ENCODE measurements at regions not wholly inside any gene's neighbourhood (a gene's known extent, or its start where the extent isn't known, plus 50 kb on each side); places are given as distances from the start of the nearest gene placed in this dataset.

- Mint-ChIP-seq H3K27me3 (ENCODE audit: low read depth) (no peaks in the 10 kb centered on the region), H3K36me3 (ENCODE audit: low read depth) (no peaks in the 10 kb centered on the region), H3K27ac (no peak overlapping the region), H3K9me3 (no peaks in the 10 kb centered on the region), H3K4me3 (no peak overlapping the region), H3K4me1 (ENCODE audit: low read depth) (no peaks in the 10 kb centered on the region)
Observed at GRCh38 chr4:165709973-165710526, 163.0 kb upstream of the TLL1 start.

- Mint-ChIP-seq H3K36me3 (ENCODE audit: low read depth) (no peaks in the 10 kb centered on the region), H3K27me3 (ENCODE audit: low read depth) (no peaks in the 10 kb centered on the region), H3K9me3 (no peaks in the 10 kb centered on the region), H3K4me3 (no peak overlapping the region), H3K4me1 (ENCODE audit: low read depth) (no peaks in the 10 kb centered on the region), H3K27ac (no peak overlapping the region)
Observed at GRCh38 chr4:165711436-165711835, 161.6 kb upstream of the TLL1 start.

GRCh38 chr4:165711912-165712311, 161.1 kb upstream of the TLL1 start:
- H3K9me3 Mint-ChIP-seq: no peaks in the 10 kb centered on the region
- no peak overlapping the region for H3K27ac Mint-ChIP-seq
- H3K4me3 Mint-ChIP-seq: no peak overlapping the region
- H3K4me1 Mint-ChIP-seq (ENCODE audit: low read depth): no peaks in the 10 kb centered on the region
- no peaks in the 10 kb centered on the region for H3K36me3 Mint-ChIP-seq (ENCODE audit: low read depth)
- H3K27me3 Mint-ChIP-seq (ENCODE audit: low read depth): no peaks in the 10 kb centered on the region

GRCh38 chr4:165714650-165715049, 158.4 kb upstream of the TLL1 start:
- no peaks in the 10 kb centered on the region for H3K9me3 Mint-ChIP-seq
- H3K36me3 Mint-ChIP-seq (ENCODE audit: low read depth): no peaks in the 10 kb centered on the region
- no peak overlapping the region for H3K4me3 Mint-ChIP-seq
- no peaks in the 10 kb centered on the region for H3K4me1 Mint-ChIP-seq (ENCODE audit: low read depth)
- no peaks in the 10 kb centered on the region for H3K27me3 Mint-ChIP-seq (ENCODE audit: low read depth)
- H3K27ac Mint-ChIP-seq: no peak overlapping the region

GRCh38 chr4:165715211-165715610, 157.8 kb upstream of the TLL1 start:
- Mint-ChIP-seq H3K9me3 (no peaks in the 10 kb centered on the region), H3K27me3 (ENCODE audit: low read depth) (no peaks in the 10 kb centered on the region), H3K36me3 (ENCODE audit: low read depth) (no peaks in the 10 kb centered on the region), H3K4me1 (ENCODE audit: low read depth) (no peaks in the 10 kb centered on the region), H3K4me3 (no peak overlapping the region), H3K27ac (no peak overlapping the region)

- no peak overlapping the region for H3K27ac Mint-ChIP-seq
- no peaks in the 10 kb centered on the region for H3K4me1 Mint-ChIP-seq (ENCODE audit: low read depth)
- no peak overlapping the region for H3K4me3 Mint-ChIP-seq
- H3K9me3 Mint-ChIP-seq: no peaks in the 10 kb centered on the region
- H3K36me3 Mint-ChIP-seq (ENCODE audit: low read depth): no peaks in the 10 kb centered on the region
- no peaks in the 10 kb centered on the region for H3K27me3 Mint-ChIP-seq (ENCODE audit: low read depth)
Observed at GRCh38 chr4:165715989-165716388, 157.0 kb upstream of the TLL1 start.

- no peaks in the 10 kb centered on the region for H3K27me3 Mint-ChIP-seq (ENCODE audit: low read depth)
- H3K27ac Mint-ChIP-seq: no peak overlapping the region
- no peaks in the 10 kb centered on the region for H3K36me3 Mint-ChIP-seq (ENCODE audit: low read depth)
- no peak overlapping the region for H3K4me3 Mint-ChIP-seq
- H3K4me1 Mint-ChIP-seq (ENCODE audit: low read depth): no peaks in the 10 kb centered on the region
- H3K9me3 Mint-ChIP-seq: no peaks in the 10 kb centered on the region
Observed at GRCh38 chr4:165716472-165716871, 156.6 kb upstream of the TLL1 start.

GRCh38 chr4:165718660-165719059, 154.4 kb upstream of the TLL1 start:
- H3K9me3 Mint-ChIP-seq: no peaks in the 10 kb centered on the region
- no peaks in the 10 kb centered on the region for H3K36me3 Mint-ChIP-seq (ENCODE audit: low read depth)
- no peaks in the 10 kb centered on the region for H3K27me3 Mint-ChIP-seq (ENCODE audit: low read depth)
- no peak overlapping the region for H3K4me3 Mint-ChIP-seq
- no peak overlapping the region for H3K27ac Mint-ChIP-seq
- H3K4me1 Mint-ChIP-seq (ENCODE audit: low read depth): no peaks in the 10 kb centered on the region

- H3K27me3 Mint-ChIP-seq (ENCODE audit: low read depth): no peaks in the 10 kb centered on the region
- H3K27ac Mint-ChIP-seq: no peak overlapping the region
- H3K36me3 Mint-ChIP-seq (ENCODE audit: low read depth): no peaks in the 10 kb centered on the region
- no peaks in the 10 kb centered on the region for H3K9me3 Mint-ChIP-seq
- no peak overlapping the region for H3K4me3 Mint-ChIP-seq
- no peaks in the 10 kb centered on the region for H3K4me1 Mint-ChIP-seq (ENCODE audit: low read depth)
Observed at GRCh38 chr4:165720411-165721082, 152.5 kb upstream of the TLL1 start.

GRCh38 chr4:165721815-165722214, 151.2 kb upstream of the TLL1 start:
- Mint-ChIP-seq H3K4me3 (no peak overlapping the region), H3K36me3 (ENCODE audit: low read depth) (no peaks in the 10 kb centered on the region), H3K9me3 (no peaks in the 10 kb centered on the region), H3K27me3 (ENCODE audit: low read depth) (no peaks in the 10 kb centered on the region), H3K4me1 (ENCODE audit: low read depth) (no peaks in the 10 kb centered on the region), H3K27ac (no peak overlapping the region)

- no peaks in the 10 kb centered on the region for H3K36me3 Mint-ChIP-seq (ENCODE audit: low read depth)
- no peak overlapping the region for H3K4me3 Mint-ChIP-seq
- H3K27me3 Mint-ChIP-seq (ENCODE audit: low read depth): no peaks in the 10 kb centered on the region
- no peaks in the 10 kb centered on the region for H3K4me1 Mint-ChIP-seq (ENCODE audit: low read depth)
- no peaks in the 10 kb centered on the region for H3K9me3 Mint-ChIP-seq
- no peak overlapping the region for H3K27ac Mint-ChIP-seq
Observed at GRCh38 chr4:165723051-165723795, 149.8 kb upstream of the TLL1 start.

- no peaks in the 10 kb centered on the region for H3K4me1 Mint-ChIP-seq (ENCODE audit: low read depth)
- H3K36me3 Mint-ChIP-seq (ENCODE audit: low read depth): no peaks in the 10 kb centered on the region
- H3K9me3 Mint-ChIP-seq: no peaks in the 10 kb centered on the region
- H3K4me3 Mint-ChIP-seq: no peak overlapping the region
- no peaks in the 10 kb centered on the region for H3K27me3 Mint-ChIP-seq (ENCODE audit: low read depth)
- H3K27ac Mint-ChIP-seq: no peak overlapping the region
Observed at GRCh38 chr4:165724786-165725185, 148.3 kb upstream of the TLL1 start.

- no peaks in the 10 kb centered on the region for H3K27me3 Mint-ChIP-seq (ENCODE audit: low read depth)
- no peak overlapping the region for H3K4me3 Mint-ChIP-seq
- H3K4me1 Mint-ChIP-seq (ENCODE audit: low read depth): no peaks in the 10 kb centered on the region
- H3K9me3 Mint-ChIP-seq: no peaks in the 10 kb centered on the region
- no peak overlapping the region for H3K27ac Mint-ChIP-seq
- no peaks in the 10 kb centered on the region for H3K36me3 Mint-ChIP-seq (ENCODE audit: low read depth)
Observed at GRCh38 chr4:165725352-165725751, 147.7 kb upstream of the TLL1 start.

GRCh38 chr4:165726831-165727230, 146.2 kb upstream of the TLL1 start:
- no peaks in the 10 kb centered on the region for H3K9me3 Mint-ChIP-seq
- no peak overlapping the region for H3K27ac Mint-ChIP-seq
- no peak overlapping the region for H3K4me3 Mint-ChIP-seq
- H3K4me1 Mint-ChIP-seq (ENCODE audit: low read depth): no peaks in the 10 kb centered on the region
- H3K36me3 Mint-ChIP-seq (ENCODE audit: low read depth): no peaks in the 10 kb centered on the region
- H3K27me3 Mint-ChIP-seq (ENCODE audit: low read depth): no peaks in the 10 kb centered on the region

- Mint-ChIP-seq H3K27ac (no peak overlapping the region), H3K36me3 (ENCODE audit: low read depth) (no peaks in the 10 kb centered on the region), H3K4me3 (no peak overlapping the region), H3K4me1 (ENCODE audit: low read depth) (no peaks in the 10 kb centered on the region), H3K27me3 (ENCODE audit: low read depth) (no peaks in the 10 kb centered on the region), H3K9me3 (no peaks in the 10 kb centered on the region)
Observed at GRCh38 chr4:165737309-165737972, 135.6 kb upstream of the TLL1 start.
